Kidney epithelial cell (primary cell): ENCODE measurements at regions not wholly inside any gene's neighbourhood (a gene's known extent, or its start where the extent isn't known, plus 50 kb on each side); places are given as distances from the start of the nearest gene placed in this dataset.

Experiments
- DNase-seq: peaks from one replicate; pipeline ENCODE4 v3.0.0-alpha.2; 2010; ENCODE audit warnings: low read depth
- H3K27me3 ChIP-seq: 2 replicates; pipeline ENCODE4 v1.6.0; 2011; ENCODE audit warnings: low read length; ENCODE audit not compliant: control insufficient read depth, insufficient read depth
- H3K36me3 ChIP-seq: 2 replicates; pipeline ENCODE4 v1.5.1; 2011; ENCODE audit warnings: low read length; ENCODE audit not compliant: control insufficient read depth, insufficient read depth
- H3K4me3 ChIP-seq: 2 replicates; pipeline ENCODE4 v1.5.1; 2011; ENCODE audit warnings: low read depth, mild to moderate bottlenecking, control low read depth, low read length
- TF ChIP-seq, protein P1 (sequence below): IDR thresholded peaks from 2 replicates; pipeline ENCODE4 v1.5.1; 2011; ENCODE audit warnings: mild to moderate bottlenecking, moderate library complexity, low read length, control low read depth, inconsistent platforms; ENCODE audit not compliant: insufficient read depth, poor library complexity, severe bottlenecking

DNA sequence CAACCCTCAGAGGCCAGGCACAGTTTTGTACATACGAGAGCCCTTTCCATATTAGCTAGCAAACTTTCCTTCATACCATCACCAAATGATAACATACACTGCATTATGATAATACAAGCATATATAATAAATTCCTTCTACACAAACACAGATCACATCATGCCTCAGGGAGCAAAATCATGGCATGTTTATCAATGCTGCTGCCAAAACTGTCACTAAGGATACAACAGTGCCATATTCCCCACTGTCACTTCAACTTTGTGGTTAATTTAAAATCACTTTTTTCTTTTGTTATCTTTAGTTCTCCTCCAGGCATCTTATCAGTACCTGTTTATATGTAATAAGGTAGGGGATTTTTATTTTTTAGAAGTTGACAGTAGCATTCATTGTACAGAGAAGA is 196.3 kb downstream of the EPM2A start:
- Histone ChIP-seq H3K36me3 (no peaks in the 10 kb centered on the region), H3K4me3 (no peak overlapping the region), H3K27me3 (no peaks in the 10 kb centered on the region)
- TF ChIP-seq, protein P1, sequence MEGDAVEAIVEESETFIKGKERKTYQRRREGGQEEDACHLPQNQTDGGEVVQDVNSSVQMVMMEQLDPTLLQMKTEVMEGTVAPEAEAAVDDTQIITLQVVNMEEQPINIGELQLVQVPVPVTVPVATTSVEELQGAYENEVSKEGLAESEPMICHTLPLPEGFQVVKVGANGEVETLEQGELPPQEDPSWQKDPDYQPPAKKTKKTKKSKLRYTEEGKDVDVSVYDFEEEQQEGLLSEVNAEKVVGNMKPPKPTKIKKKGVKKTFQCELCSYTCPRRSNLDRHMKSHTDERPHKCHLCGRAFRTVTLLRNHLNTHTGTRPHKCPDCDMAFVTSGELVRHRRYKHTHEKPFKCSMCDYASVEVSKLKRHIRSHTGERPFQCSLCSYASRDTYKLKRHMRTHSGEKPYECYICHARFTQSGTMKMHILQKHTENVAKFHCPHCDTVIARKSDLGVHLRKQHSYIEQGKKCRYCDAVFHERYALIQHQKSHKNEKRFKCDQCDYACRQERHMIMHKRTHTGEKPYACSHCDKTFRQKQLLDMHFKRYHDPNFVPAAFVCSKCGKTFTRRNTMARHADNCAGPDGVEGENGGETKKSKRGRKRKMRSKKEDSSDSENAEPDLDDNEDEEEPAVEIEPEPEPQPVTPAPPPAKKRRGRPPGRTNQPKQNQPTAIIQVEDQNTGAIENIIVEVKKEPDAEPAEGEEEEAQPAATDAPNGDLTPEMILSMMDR, result no peak
- no peak for DNase-seq

DNA sequence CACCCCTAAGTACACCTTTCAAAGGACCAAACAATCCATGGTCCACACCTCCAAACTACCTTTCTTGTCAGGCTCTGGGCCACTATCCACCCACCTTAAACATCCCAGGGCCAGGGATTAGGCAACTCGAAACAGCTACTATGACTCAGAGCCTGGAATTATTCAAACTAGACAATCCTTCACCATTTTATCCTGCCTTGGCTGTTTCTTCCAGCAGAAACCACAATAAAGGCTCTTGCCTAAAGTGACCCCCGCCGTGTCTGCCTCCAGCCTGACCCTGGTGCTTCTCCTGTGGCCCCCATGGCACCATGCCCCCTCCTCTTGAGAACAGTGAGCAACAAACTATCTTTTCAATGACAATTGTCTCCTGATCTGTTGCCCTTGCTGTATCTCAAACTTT is 195.5 kb downstream of the EPM2A start:
- Histone ChIP-seq H3K36me3 (no peaks in the 10 kb centered on the region), H3K27me3 (no peaks in the 10 kb centered on the region), H3K4me3 (no peak overlapping the region)
- TF ChIP-seq, protein P1, result no peak
- DNase-seq, result no peak

DNA sequence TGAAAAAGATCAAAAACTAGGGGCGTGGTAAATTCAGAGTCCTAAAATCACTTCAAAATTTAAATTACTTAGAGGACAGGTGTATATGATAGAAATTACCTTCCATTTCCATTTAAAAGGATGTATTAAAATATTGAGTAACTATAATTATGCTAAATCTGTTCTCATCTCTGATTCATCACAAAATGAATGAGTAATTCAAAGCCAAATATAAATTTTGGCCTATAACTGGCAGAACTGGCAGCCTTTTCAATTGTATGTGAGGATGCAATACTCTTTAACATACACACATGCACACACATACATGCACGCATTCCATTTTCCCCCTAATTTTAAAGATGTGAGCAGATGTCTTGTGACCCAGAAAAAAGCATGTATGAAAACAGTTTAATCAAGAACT is 194.6 kb downstream of the EPM2A start:
- DNase-seq, result no peak
- no peak overlapping the region for H3K4me3 ChIP-seq
- no peaks in the 10 kb centered on the region for H3K27me3 ChIP-seq
- H3K36me3 ChIP-seq, result no peaks in the 10 kb centered on the region
- TF ChIP-seq, protein P1, result no peak

DNA sequence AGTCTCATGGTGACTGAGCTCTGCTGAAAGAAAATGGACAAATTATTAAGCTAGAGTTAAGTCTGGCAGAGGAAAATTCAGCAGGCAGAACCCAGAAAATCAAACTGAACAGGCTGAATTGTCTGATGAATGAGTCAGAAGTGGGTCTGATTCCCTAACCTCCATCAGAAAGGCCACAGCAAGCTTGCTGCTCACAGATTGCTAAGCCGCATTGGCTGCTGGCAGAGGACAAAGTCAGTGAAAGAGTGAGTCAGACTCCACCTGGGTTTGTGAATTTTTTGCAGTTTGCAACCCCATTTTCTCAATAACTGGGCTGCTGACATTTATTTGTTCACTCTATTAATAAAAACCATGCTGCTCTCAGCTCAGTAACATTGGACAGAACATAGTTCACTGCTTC is 191.3 kb downstream of the EPM2A start:
- no peak overlapping the region for H3K4me3 ChIP-seq
- no peaks in the 10 kb centered on the region for H3K36me3 ChIP-seq
- no peaks in the 10 kb centered on the region for H3K27me3 ChIP-seq
- peak; percentile 72 for DNase-seq
- TF ChIP-seq, protein P1, result no peak

DNA sequence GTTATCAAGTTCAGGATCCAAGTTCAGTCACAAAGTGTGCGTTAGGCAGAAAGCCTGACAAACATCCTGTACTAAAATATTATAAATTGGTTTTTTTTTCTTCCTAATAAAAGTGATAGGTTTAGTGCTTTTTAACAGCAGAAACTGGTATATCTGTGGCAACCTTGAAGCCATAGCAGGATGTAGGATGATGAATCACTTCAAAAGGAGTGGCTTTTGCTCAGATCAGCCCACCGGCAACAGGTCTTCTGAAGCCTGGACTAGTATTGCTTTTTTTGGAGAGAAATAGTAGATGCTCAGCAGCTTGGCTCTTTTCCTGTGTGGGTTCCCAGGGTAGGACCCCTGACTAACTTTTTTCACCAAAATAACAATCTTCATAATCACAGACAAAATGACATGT is 190.8 kb downstream of the EPM2A start:
- no peak for DNase-seq
- Histone ChIP-seq H3K27me3 (no peaks in the 10 kb centered on the region), H3K36me3 (no peaks in the 10 kb centered on the region), H3K4me3 (no peak overlapping the region)
- TF ChIP-seq, protein P1, result no peak

DNA sequence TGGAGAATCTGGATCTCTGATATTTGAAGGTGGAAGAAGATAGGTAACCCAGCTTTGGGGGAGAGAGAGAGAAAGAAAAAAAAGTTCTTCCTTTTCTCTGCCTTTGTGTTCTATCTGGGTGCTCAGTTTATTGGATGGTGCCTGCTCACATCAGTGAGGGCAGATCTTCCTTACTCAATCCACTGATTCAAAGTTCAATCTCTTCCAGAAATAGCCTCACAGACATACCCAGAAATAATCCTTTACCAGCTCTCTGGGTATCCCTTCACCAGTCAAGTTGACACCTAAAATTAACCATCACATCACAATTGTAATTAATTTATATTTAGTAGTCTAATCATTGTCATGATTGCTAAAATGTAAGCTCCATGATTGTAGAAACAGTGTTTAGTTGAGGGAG is 189.1 kb downstream of the EPM2A start:
- no peak overlapping the region for H3K4me3 ChIP-seq
- TF ChIP-seq, protein P1, result no peak

More for the DNA sequence above, 189.1 kb downstream of the EPM2A start:
- Histone ChIP-seq H3K27me3 (no peaks in the 10 kb centered on the region), H3K36me3 (no peaks in the 10 kb centered on the region)
- no peak for DNase-seq
